ENCODE measurements at regions not wholly inside any gene's neighbourhood (a gene's known extent, or its start where the extent isn't known, plus 50 kb on each side); places are given as distances from the start of the nearest gene placed in this dataset.

DNA sequence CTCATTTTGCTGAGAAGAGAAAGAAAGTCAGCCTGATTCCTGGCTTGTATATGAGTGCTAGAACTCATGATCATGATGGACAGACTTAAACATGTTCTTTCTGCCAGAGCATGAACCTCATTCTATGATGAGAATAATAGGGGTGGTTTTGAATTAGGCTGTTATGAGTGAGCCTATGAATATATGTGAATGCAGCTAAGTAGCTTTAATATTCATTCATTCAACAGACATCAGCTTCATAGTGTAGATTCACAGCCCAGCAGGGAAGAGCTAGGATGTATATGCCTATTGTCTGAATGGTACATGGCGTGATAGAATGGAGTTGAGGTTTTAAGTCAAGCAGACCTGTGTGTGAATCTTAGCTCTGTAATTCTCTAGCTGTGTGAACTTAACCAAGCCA is 573.2 kb downstream of the DHX35 start:
- Histone ChIP-seq H4K20me1 (replicated peaks in 1 of 2; ENCODE audit: control insufficient read depth in 1 of 2, insufficient read depth in 2 of 2, low read length in 2 of 2) (no peaks in the 10 kb centered on the region), H4K91ac (replicated peaks; ENCODE audit: insufficient read length, low read length) (no peak overlapping the region), H3K27ac (ENCODE audit: low read depth, low read length) (no peak overlapping the region), H2BK5ac (ENCODE audit: low read depth, low read length) (no peak overlapping the region), H3K4me1 (replicated peaks in 1 of 4; ENCODE audit: control insufficient read depth in 3 of 4, insufficient read depth in 4 of 4, low read length in 3 of 4) (peaks cover 0 to 11% (median 2%) of the 10 kb centered on the region in 4 experiments; a peak in 2 of 7 replicates), H3K9me3 (ENCODE audit: insufficient read depth in 2 of 2, low read depth in 1 of 2, low read length in 1 of 2) (no peaks in the 10 kb centered on the region), H2AK5ac (ENCODE audit: low read depth, low read length) (no peak overlapping the region), H3K4ac (replicated peaks; ENCODE audit: insufficient read length, low read depth, low read length) (no peak overlapping the region), H2BK12ac (ENCODE audit: low read depth, low read length) (no peak overlapping the region), H3K14ac (ENCODE audit: insufficient read length) (no peak overlapping the region), H3K23ac (ENCODE audit: insufficient read length) (no peak overlapping the region), H3K9ac (replicated peaks in 1 of 4; ENCODE audit: extremely low read depth in 1 of 4, low read depth in 3 of 4, low read length in 3 of 4) (no peak overlapping the region), H4K8ac (ENCODE audit: extremely low read depth, insufficient read depth, low read length) (no peak overlapping the region), H3K4me3 (ENCODE audit: extremely low read depth in 1 of 4, insufficient read depth in 2 of 4, low read depth in 3 of 4, low read length in 4 of 4) (no peak overlapping the region), H3K27me3 (replicated peaks in 1 of 4; ENCODE audit: control insufficient read depth in 3 of 4, extremely low read depth in 1 of 4, insufficient read depth in 3 of 4, low read length in 3 of 4) (no peaks in the 10 kb centered on the region), H3K56ac (replicated peaks; ENCODE audit: insufficient read length, low read depth, low read length) (no peak overlapping the region), H3K4me2 (ENCODE audit: insufficient read depth in 1 of 2, low read depth in 2 of 2, low read length in 2 of 2) (no peak overlapping the region), H2BK20ac (ENCODE audit: low read length) (no peak overlapping the region), H3K79me2 (ENCODE audit: control insufficient read depth in 1 of 2, insufficient read depth in 2 of 2, low read length in 2 of 2) (no peaks in the 10 kb centered on the region), H3K23me2 (ENCODE audit: low read depth, low read length) (no peaks in the 10 kb centered on the region), H2BK15ac (ENCODE audit: low read length) (no peak overlapping the region), H4K5ac (ENCODE audit: insufficient read length, low read depth, low read length) (no peak overlapping the region), H3K36me3 (ENCODE audit: control insufficient read depth in 2 of 4, insufficient read depth in 4 of 4, low read length in 3 of 4) (no peaks in the 10 kb centered on the region), H2AFZ (ENCODE audit: low read length) (no peak overlapping the region), H2BK120ac (replicated peaks; ENCODE audit: low read depth, low read length) (no peak overlapping the region), H3K79me1 (ENCODE audit: low read depth, low read length) (no peaks in the 10 kb centered on the region), H3K18ac (ENCODE audit: extremely low read depth, low read length) (no peak overlapping the region)
- CTCF ChIA-PET (ENCODE audit: partially characterized antibody): interaction anchor here (0.8 to 2.6 kb wide), 2 partner anchors 12 to 268 kb away, joined by 4 to 10 read pairs; no protein-coding TSS in a partner anchor
- FAIRE-seq (no peak), DNase-seq (ENCODE audit: low read depth in 1 of 2, low spot score in 2 of 2) (no peak)
- POLR2A ChIA-PET (ENCODE audit: partially characterized antibody): no interaction called here
- WGBS, 2 experiments (ENCODE audit: extremely low coverage in 1 of 2, insufficient coverage in 1 of 2, insufficient read length in 1 of 2, insufficient replicate concordance in 2 of 2, low coverage in 1 of 2, low lambda C conversion rate in 2 of 2, missing lambda C conversion rate in 1 of 2): 96% methylated on average over 1 of the region's 1 CpG; no CpG with 5 or more reads in 1 of the 2 experiments
- TF ChIP-seq SIN3A (conservative IDR thresholded peaks at IDR 0.05 in 1 of 2, IDR thresholded peaks at IDR 0.05 in 1 of 2; ENCODE audit: low read depth in 1 of 2, low read length in 2 of 2) (no peak), MAFK (IDR thresholded peaks at IDR 0.05; ENCODE audit: low read depth, low read length) (no peak), TCF12 (IDR thresholded peaks at IDR 0.05; ENCODE audit: low read depth, low read length) (no peak), FOSL1 (IDR thresholded peaks at IDR 0.05; ENCODE audit: insufficient read depth, low read depth, low read length) (no peak), GTF2F1 (IDR thresholded peaks at IDR 0.05; ENCODE audit: borderline replicate concordance, low read depth, low read length) (no peak), JUN (IDR thresholded peaks at IDR 0.05; ENCODE audit: low read depth, low read length) (no peak), NANOG (IDR thresholded peaks at IDR 0.05; ENCODE audit: insufficient read depth, low read depth, low read length, poor library complexity, severe bottlenecking) (no peak), NRF1 (IDR thresholded peaks at IDR 0.05; ENCODE audit: low read depth, low read length) (no peak), PHF8 (conservative IDR thresholded peaks at IDR 0.05; ENCODE audit: low read depth, low read length) (no peak), KDM1A (IDR thresholded peaks at IDR 0.05; ENCODE audit: borderline replicate concordance, low read length) (no peak), HDAC6 (IDR thresholded peaks at IDR 0.05; ENCODE audit: low read depth, low read length) (no peak)
